Esophagus muscularis mucosa (tissue), 4 donors: ENCODE measurements at regions not wholly inside any gene's neighbourhood (a gene's known extent, or its start where the extent isn't known, plus 50 kb on each side); places are given as distances from the start of the nearest gene placed in this dataset.

Experiments used
- EP300 ChIP-seq: sonication (generic); formaldehyde crosslinking; IDR thresholded peaks from one replicate; pipeline ENCODE4 v1.6.1; 2017; ENCODE audit warnings: antibody characterized with exemption
- POLR2A ChIP-seq: fragments of 450-650 bp; IDR thresholded peaks from one replicate; pipeline ENCODE4 v1.6.1; 2017; ENCODE audit warnings: antibody characterized with exemption, moderate library complexity, mild to moderate bottlenecking, low read depth
- TF ChIP-seq, protein P1 (sequence below), 3 experiments: fragments of 200-600 bp in 2 of 3; fragments of 450-650 bp in 1 of 3; sonication (generic) in 2 of 3; IDR thresholded peaks; one replicate each; pipeline ENCODE4 v1.5.1; 2017 to 2019; ENCODE audit warnings: antibody characterized with exemption in 3 of 3, mild to moderate bottlenecking in 2 of 3, moderate library complexity in 1 of 3

DNA sequence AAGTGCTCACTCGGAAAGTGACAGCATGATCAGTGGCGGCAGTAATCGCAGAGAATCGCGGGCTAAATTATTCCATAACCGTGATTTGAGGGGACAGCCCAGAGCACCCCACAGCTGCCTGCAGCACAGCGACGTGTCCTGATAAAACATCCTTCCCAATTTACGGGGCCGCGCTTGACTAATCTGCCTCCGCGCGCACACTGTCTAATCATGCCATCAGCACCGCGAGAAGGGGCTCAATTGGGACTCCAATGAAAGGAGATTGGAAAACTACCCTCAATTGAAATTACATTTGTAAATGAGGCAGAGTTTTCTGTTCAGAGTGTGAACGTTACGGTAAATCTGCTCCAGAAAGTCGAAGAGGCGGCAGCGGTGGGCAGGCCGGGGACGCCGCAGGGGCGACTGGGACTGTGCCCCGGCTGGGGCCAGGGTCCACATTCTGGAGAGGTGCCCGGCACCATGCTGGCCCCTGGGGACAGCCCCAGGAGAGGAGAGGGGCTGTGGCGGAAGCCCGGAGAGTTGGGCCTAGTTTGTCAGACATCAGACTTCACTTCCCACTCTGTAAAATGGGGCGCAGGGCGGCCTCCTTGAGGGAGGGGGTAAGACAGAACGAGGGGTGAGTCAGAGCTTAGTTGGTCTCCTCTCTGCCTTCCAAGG, 107.7 kb downstream of the FAM53A start:
- TF ChIP-seq POLR2A, result no peak
- TF ChIP-seq, protein P1, sequence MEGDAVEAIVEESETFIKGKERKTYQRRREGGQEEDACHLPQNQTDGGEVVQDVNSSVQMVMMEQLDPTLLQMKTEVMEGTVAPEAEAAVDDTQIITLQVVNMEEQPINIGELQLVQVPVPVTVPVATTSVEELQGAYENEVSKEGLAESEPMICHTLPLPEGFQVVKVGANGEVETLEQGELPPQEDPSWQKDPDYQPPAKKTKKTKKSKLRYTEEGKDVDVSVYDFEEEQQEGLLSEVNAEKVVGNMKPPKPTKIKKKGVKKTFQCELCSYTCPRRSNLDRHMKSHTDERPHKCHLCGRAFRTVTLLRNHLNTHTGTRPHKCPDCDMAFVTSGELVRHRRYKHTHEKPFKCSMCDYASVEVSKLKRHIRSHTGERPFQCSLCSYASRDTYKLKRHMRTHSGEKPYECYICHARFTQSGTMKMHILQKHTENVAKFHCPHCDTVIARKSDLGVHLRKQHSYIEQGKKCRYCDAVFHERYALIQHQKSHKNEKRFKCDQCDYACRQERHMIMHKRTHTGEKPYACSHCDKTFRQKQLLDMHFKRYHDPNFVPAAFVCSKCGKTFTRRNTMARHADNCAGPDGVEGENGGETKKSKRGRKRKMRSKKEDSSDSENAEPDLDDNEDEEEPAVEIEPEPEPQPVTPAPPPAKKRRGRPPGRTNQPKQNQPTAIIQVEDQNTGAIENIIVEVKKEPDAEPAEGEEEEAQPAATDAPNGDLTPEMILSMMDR (IDR thresholded peaks at IDR 0.05), result no peak
- no peak for TF ChIP-seq EP300
